HG02571 (cell line): ENCODE measurements at regions not wholly inside any gene's neighbourhood (a gene's known extent, or its start where the extent isn't known, plus 50 kb on each side); places are given as distances from the start of the nearest gene placed in this dataset.
"Not testable (repeated sequence)": the region's sequence is repeated elsewhere in the genome, so short reads cannot be mapped to it uniquely, and the experiment has no call there.

Source experiments
- ATAC-seq: cut with Tn5 transposase; IDR thresholded peaks from one replicate; pipeline ENCODE4 v1.9.1; 2021; ENCODE audit warnings: mild to moderate bottlenecking, moderate library complexity; ENCODE audit not compliant: unreplicated experiment

DNA sequence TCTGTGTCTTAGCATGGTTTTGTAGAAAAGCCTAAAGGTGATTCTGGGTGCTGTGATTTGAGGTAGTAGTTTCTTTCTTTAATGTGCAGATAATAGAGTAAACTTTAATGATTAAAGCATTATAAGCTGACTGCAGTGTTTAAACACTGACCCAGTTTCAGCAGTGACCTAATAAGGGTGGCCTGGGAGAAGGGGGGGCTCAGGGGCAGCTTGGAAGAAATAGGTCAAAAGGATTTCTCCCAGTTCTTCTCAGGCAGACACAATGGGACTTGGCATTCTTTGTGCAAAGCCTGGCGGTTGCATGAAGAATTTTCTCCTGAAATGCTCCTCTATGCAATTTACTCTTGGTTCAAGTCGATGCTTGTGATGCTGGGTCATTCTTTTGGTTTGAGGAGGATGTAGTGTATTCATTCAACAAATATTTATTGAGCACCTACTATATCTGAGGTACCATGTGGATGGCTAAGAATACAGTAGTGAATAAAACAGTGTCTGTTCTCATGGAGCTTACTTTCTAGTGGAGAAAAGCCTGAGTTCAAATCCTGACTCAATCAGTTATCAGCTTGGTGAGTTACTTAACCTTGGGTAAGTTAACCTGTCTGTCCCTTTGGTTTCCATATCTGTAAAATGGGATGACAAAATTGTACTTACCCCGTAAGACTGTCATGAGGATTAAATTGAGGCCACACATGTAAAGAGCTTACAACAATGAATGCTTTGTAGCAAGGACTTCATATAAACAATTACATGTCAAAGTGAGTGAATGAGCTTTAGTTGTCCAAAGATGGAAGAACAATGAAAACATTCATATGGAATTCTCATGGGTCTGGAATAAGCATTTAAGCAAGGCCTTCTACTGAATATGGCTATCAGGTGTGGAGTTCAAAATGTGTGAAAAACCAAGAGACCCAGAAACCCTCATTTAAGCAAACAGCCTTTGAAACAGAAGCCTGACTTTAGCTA is 210.2 kb downstream of the KCNRG start:
- ATAC-seq = no peak

GRCh38 chr13:50226515-50227155 is 211.4 kb downstream of the KCNRG start:
- ATAC-seq = peak; percentile 36

DNA sequence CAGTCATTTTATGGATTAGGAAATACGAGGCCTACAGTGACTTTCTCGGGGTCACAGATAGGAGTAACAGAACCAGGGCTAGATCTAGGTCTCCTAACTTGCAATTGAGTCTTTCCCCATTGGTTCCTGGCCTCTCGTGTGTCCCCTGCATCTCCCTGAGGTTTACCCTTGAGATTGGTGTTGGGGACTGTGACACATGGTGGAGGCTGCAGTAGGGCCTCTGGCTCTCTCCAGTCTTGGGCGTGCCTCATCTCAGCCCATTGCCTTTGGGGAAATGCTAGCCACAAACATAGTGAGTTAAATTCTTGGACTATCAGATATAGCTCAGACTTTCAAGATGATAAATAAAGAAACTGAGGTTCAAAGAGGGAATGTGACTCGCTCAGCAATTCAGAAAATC is 212.1 kb downstream of the KCNRG start:
- no peak for ATAC-seq

DNA sequence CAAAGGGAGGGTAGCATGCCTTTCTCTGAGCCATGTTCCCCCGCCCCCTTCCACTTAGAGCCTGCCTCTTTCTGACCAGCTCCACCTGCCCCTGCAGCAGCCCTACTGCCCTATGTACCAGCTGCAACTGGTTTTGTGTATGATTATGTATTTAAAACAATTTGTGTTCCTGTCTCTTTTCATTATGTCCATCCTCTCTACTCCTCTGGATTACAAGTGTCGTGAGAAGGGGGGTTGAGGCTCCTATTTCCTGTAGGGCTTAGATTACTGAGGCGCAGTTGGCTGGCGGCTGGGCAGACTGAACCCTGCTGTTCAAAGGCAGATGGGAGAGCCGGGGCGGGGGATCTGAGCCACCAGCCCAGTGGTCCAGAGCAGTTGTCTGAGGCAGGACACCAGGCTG is 213.3 kb downstream of the KCNRG start:
- no peak for ATAC-seq

- no peak for ATAC-seq
These were observed 214.9 kb downstream of the KCNRG start for GRCh38 chr13:50229960-50230661.

- no peak for ATAC-seq
These were observed 215.4 kb downstream of the KCNRG start for GRCh38 chr13:50230662-50230978.

- ATAC-seq = not testable (repeated sequence)
These were observed 218.3 kb downstream of the KCNRG start for GRCh38 chr13:50233574-50233973.

DNA sequence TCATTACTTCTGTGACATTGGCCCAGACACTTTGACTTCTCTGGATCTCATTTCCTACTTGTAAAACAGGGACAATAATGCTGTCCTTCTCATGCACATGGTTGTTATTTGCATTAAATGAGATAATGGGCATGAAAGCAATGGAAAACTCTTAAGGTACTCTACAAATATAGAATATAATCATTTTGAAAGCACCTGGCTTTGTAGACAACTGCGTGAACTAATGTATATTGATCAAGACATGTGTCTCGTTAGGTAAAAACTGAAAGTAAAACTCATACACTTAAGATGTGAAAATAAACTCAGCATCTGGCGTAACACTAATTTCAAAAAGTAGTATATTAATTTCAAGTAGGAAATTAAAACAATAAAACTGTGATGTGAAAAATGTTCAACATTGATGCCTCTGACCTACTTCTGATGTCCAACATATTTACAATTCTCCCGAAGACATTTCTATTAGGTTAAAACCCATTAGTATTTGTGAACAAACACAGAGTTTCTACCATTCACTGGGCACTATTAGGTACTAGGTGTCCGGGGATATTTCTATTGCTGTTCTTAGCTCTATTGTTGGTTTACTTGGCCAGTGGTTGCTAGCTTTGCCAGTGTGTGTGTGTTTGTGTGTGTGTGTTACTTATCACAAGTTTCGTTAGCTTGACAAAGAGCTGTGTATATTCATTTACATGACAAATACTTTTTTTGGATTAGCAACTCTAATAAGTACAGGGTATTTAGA is 220.5 kb downstream of the KCNRG start:
- no peak for ATAC-seq

- ATAC-seq = peak; percentile 92
These were observed 221.7 kb downstream of the KCNRG start for GRCh38 chr13:50236898-50237318.

DNA sequence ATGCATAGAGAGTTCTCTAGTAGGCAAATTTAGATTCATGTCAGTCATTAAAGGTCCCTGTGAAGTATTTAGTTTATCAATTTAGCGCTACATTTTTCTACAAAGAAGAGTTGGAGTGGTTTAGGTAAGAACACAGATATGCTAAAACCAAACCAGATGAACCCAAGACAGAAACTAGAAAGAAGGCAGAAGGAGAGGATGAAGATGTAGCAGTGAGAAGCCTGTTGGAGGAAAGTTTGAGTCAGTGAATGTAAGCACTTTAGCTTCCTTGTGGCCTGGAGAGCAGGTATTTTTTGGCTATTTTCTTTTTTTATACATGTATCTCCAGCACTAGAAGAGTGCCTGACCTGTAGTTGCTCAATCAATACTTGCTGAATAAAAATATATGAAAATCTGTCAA is 223.7 kb downstream of the KCNRG start:
- no peak for ATAC-seq

- no peak for ATAC-seq
These were observed 226.2 kb downstream of the KCNRG start for GRCh38 chr13:50241479-50241878.

GRCh38 chr13:50243931-50244330 is 228.7 kb downstream of the KCNRG start:
- ATAC-seq = no peak

- ATAC-seq = no peak
These were observed 229.1 kb downstream of the KCNRG start for GRCh38 chr13:50244355-50244712.

GRCh38 chr13:50244713-50245574 is 229.7 kb downstream of the KCNRG start:
- peak; percentile 90 for ATAC-seq

- no peak for ATAC-seq
These were observed 232.0 kb downstream of the KCNRG start for GRCh38 chr13:50247223-50247622.

GRCh38 chr13:50248516-50249143 is 233.4 kb downstream of the KCNRG start:
- ATAC-seq = no peak

DNA sequence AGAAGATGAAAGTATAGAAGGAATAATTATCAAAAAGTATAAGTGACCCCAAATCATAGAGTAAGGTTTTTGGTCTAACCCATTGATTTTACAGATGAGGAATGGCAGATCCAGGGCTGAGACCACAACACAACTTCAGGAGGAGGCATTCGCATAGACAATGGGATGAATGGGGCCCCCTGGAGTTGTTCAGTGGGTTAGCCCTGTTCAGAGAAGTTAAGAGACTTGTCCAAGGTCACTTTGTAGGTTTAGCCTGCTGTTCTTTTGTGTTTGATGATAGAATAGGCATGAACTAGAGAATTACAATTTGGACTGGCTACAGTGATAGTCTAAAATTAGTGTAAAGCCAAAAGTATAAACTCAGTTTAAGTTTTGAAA is 233.9 kb downstream of the KCNRG start:
- no peak for ATAC-seq

GRCh38 chr13:50250401-50250800 is 235.2 kb downstream of the KCNRG start:
- ATAC-seq = no peak

GRCh38 chr13:50255639-50256038 is 240.4 kb downstream of the KCNRG start:
- ATAC-seq = no peak
